HS-27A (cell line): ENCODE measurements at regions not wholly inside any gene's neighbourhood (a gene's known extent, or its start where the extent isn't known, plus 50 kb on each side); places are given as distances from the start of the nearest gene placed in this dataset.
"Not testable (repeated sequence)": the region's sequence is repeated elsewhere in the genome, so short reads cannot be mapped to it uniquely, and the experiment has no call there.

ENCODE experiments used
- DNase-seq: peaks from one replicate; pipeline ENCODE4 v3.0.0-alpha.2; 2012; ENCODE audit warnings: low read depth, missing footprints

DNA sequence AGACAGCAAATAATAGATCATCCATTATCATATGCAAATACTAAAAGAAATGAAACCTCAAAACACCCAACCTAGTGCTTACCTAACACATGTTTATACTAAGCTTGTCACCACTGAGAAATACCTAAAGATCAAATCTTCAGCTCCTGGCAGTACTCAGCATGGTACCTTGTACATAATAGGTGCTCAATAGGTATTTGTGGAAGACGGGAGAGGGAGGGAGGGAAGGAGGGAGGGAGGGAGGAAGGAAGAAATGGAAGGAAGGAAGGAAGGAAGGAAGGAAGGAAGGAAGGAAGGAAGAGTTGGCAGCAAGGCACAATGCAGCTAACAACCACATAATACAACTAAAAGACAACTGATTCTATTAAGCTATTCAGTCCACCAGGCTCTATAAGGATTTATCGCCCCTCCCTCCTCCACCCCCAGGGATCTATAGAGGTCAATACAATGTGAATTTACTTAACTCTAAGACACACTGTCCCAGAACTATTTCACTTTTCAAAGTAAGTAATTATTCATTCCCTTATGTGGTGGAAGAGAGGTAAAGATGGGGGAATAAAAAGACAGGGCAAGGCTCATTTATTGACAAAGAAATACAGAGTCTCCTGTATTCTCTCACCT is 328.9 kb downstream of the PAPSS1 start:
- DNase-seq = no peak

DNA sequence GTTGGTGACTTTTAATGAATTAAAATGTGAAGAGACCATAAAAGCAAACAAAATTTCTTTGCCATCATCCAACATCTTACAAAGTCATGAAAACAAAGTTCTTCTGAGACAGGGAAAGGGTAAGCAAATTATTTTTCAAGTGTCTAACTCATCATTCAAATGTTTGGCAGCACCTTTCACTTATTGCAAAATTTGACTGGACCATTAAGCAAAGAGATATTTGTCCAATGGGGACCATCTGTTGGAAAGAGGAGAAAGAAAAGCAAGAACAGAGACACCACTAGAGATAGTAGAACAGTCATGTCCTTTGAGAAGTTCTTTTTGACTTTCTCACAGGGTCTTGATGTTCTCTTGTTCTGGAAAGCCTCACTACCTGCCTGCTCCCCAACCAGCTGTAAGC is 330.1 kb downstream of the PAPSS1 start:
- DNase-seq = no peak

DNA sequence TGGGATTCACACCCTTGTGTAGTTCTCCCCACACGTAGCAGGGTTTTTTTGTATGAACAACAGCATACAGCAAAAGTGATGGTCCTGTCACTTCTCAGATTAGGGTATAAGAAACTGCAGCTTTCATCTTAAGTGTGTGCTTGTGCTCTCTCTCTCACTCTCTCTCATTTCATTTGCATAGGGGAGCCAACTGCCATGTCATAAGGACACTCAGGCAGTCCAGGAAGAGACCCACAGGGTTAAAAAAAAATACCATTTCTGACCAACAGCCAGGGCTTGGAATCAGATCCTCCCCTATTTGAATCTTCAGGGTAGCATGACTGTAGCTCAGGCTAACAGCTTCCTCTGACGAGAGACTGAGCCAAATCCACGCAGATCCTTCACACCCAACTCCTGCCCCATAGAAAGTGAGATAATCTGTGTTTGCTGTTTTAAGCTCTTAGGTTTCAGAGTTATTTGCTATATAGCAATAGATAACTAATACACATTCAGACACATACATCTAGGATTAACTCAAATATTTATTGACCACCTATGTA is 331.2 kb downstream of the PAPSS1 start:
- DNase-seq = no peak

GRCh38 chr4:107380836-107381438 is 339.1 kb downstream of the PAPSS1 start:
- DNase-seq = no peak

GRCh38 chr4:107380190-107380589 is 339.8 kb downstream of the PAPSS1 start:
- no peak for DNase-seq

DNA sequence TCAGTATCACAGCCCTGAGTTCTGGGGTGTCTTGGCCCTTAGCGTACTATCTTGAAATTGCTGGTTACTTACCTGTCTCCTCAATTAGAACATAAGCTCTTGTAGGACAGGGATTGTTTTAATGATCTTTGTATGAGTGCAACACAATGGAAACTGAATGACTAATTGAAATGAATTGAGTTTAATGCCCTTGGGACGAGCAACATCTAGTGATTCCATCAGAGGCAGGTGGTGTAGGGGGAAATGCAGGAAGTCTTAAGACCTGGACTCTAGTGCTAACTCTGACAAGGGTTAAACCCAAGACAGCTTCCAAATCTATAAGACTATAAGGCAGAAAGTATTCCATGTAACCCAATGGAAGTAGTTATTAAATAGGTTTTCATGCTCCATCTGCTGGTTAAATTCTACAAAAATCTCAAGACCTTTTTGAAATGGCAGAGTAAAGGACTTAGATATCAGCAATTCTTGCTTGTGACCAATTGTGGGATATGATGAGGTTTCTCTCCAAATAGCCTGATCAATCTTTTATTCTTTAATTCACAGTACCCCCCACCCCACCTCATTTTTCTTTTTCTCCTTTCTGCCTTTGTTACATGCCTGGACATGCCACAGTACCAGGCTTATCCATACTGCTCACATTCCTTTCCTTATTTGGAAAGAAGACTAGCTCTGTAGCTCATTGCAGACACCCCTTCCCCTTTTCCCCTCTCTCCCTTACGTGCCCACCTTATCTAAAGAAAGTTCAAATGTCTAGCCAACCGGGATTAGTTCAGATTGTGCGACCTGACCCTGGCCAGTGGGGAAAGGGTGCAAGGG is 340.8 kb downstream of the PAPSS1 start:
- peak; percentile 17 for DNase-seq

DNA sequence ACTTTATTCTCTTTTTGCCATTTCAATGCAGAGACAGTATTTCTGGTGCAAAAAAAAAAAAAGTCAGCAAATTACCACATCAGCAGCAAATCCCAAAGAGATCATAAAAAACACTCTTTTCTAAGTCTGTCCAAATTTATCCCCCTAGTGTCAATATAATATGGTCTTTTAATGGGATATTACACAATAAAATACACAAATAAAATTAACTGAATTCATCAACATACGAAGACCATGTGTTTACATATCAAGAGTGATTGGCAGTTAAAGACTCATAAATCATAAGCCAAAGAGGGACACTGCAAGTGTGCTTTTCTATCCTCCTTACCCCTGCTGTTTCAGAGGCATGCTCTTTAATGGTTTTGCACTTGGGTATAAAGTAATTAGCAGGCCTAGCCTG is 340.2 kb upstream of the DKK2 start:
- no peak for DNase-seq

DNA sequence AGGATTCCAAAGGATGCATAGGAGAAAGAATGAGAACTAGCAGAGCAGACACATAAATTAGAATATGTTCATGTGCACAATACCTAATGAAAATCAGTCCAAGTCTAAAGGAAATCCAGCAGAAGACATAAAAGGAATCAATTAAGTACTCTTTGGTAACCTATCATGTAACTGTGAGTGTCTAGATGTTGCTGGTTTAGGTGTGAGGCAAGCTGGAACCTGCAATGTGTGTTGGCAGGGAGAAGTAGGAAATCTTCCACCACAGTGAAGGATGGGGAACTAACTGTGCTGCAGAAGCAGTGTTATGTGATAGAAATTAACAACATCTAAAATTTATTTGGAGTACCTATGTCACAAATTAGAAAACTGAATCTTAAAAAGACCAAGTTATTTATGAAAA is 330.8 kb upstream of the DKK2 start:
- DNase-seq = no peak

DNA sequence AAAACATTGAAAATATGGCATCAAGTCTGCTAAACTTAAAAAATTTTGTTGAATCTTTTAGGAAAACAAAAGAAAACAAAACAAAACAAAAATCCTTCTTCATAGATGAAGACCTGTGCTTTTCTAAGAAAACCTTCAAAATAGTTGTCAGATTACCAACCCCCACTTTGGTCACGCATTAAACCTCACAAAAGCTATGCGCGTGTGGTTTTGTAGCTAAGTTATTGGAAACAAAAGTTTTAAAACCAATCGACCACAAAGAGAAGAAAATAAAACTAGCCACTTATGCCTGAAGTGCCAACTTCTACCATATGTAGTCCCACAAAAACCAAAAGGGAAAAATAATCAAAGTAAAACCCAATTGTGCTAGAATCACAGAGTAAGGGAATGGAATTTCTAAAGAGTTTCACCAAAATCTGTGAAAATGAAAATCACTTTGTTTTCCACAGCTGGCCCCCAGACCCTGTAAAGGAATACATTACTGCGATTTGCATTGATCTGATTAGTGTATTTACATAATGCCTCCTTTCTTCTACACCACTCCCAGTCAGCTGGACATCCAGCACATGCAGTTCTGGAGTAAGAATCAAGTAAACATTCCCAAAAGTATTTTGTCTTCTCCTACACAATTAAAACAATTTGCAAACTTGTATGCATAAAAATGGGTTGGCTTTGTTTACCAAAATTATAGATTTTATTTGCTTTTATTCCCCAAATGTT is 330.1 kb upstream of the DKK2 start:
- DNase-seq = no peak

DNA sequence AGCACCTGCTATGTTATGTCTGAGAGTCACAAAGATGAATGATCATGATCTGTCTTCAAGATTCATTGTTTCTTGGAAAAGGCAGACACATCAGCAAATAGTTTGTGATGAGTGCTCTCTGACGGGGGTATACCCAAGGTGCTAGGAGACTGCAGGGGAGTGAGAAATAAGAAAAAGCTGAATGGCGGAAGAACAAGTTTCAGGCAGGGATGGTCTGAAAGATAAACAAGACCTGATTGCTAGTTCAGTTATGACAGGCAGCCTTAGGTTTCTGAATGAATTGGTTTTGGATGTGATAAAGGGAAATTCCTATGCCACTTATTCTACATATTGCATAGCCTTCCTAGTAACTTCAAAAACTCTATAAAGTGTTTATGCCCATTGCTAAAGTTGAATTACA is 327.0 kb upstream of the DKK2 start:
- DNase-seq = no peak

- DNase-seq = no peak
Observed at GRCh38 chr4:107359208-107359607, 323.1 kb upstream of the DKK2 start.

- DNase-seq = not testable (repeated sequence)
Observed at GRCh38 chr4:107354304-107354703, 318.2 kb upstream of the DKK2 start.

- DNase-seq = no peak
Observed at GRCh38 chr4:107351196-107351595, 315.1 kb upstream of the DKK2 start.

DNA sequence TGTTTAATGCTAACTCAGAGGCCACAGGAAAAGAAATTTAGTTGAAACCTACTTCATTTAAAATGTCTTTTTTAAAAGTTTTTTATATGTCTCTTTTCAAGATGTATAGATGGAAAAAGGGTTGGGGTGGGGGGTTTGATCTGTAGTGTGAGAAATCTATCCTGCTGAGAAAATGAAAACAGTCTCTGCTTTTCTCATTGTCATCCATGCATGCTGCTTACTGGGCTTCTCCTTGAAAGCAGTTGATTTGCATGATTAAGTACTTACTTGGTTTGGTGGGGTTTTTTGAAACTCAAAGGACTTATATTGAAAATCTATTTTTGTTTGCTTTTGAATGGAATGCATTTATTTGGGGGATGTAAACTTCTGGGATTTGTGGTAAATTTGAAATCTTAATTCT is 313.6 kb upstream of the DKK2 start:
- DNase-seq = no peak

DNA sequence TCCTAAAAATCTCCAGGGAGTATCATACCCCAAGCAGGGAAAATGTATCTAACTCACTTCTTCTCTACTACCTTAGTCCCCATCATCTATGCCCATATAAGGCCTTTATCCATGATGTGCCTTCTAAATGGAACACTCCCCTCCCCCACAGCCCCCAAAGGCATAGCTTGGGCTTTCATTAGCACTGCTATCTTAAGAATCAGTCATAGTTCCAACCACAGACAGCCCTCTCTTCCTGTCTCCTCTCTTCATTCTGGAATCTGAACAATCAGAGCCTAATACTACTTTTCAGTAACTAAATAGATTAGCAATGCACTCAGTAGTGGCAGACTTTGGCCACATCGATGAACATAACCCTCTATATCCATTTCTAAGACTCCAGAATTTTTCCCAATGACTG is 313.2 kb upstream of the DKK2 start:
- DNase-seq = peak; percentile 11

DNA sequence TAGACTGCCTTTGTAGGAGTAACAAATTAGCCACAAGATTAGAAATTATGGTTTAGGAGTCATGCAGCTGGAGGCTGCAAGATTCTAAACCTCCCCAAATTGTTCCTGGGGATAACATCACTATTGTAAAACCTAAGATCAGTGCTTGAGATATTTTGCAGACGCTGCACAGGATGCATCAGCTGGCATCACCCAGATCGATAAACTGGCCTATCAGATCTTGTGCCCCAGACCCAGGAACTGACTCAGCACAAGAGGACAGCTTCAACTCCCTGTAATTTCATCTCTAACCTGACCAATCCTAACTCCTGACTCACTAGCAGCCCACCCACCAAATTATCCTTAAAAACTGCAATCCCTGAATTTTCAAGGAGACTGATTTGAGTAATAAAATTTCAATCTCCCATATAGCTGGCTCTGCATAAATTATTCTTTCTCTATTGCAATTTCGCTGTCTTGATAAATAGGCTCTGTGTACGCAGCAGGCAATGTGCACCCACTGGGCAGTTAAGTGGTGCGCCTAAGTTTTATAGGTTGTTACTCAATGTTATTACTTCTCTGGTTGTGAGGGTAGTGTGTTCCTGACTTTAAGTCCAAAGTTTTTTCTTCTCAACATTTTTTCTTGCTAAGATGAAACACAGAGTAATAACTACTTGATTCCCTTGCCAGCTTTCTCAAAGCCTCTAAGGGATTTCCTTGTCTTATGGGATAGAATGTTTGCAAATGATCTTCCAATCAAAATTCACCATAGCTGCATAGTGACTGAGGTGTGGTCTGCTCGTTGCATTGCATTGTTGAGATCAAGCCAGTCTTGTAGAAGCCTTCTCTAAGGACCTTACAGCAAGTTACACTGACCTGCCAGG is 312.3 kb upstream of the DKK2 start:
- DNase-seq = no peak

DNA sequence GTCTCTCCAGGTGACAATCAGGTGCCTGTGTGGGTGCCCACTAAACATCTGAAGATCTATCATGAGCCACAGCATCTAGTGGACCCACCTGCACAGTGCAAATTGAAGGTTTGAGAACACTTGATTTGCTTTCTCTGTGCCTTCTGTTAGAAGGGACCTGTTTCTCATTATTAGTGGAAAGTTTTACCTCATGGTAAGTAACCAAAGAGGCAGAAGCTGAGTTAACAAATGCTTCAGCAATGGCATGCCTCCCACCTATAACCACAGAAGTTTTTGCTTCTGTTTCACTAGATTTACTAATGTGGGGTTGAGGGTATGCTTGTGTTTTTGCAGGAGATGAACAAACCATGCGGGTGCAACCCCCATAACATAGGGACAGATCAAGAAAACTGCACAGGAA is 297.4 kb upstream of the DKK2 start:
- DNase-seq = no peak

DNA sequence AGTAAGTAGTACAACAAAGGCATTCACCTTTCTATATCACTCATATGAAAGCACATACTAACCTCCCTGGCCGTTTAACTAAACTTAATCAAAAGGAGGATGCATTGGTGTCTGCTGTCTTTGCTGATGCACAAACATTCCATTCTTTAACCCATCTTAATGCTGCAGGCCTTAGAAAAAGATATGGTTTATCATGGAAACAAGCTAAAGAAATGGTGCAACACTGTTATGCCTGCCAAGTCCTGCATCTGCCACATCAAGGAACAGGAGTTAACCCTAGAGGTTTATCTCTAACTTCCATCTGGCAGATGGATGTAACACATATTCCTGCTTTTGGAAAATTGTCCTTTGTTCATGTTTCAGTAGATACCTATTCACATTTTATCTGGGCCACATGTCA is 296.5 kb upstream of the DKK2 start:
- not testable (repeated sequence) for DNase-seq

GRCh38 chr4:107330916-107331315 is 294.8 kb upstream of the DKK2 start:
- no peak for DNase-seq

GRCh38 chr4:107319386-107319785 is 283.3 kb upstream of the DKK2 start:
- DNase-seq = no peak

- DNase-seq = no peak
Observed at GRCh38 chr4:107318078-107318477, 282.0 kb upstream of the DKK2 start.
